ENCODE measurements at regions not wholly inside any gene's neighbourhood (a gene's known extent, or its start where the extent isn't known, plus 50 kb on each side); places are given as distances from the start of the nearest gene placed in this dataset.

GRCh38 chr11:128303383-128303782 is 284.0 kb downstream of the ETS1 start:
- no peaks in the 10 kb centered on the region for H3K9me2 ChIP-seq (replicated peaks; ENCODE audit: low read depth, low read length)
- H3K4me2 ChIP-seq (ENCODE audit: low read depth, low read length, poor library complexity, severe bottlenecking): peak overlapping the region; percentile 79
- H3K79me2 ChIP-seq (ENCODE audit: insufficient read depth, low read length): no peaks in the 10 kb centered on the region
- H3K9me3 ChIP-seq (ENCODE audit: insufficient read depth, low read depth, low read length): no peaks in the 10 kb centered on the region
- TF ChIP-seq CTCF (conservative IDR thresholded peaks at IDR 0.05; ENCODE audit: low read length): no peak
- TF ChIP-seq EZH2phosphoT487 (IDR thresholded peaks at IDR 0.05; ENCODE audit: borderline replicate concordance): no peak
- H2AFZ ChIP-seq (ENCODE audit: low read length): no peak overlapping the region
- H3F3A ChIP-seq (ENCODE audit: low read depth): peaks cover 18% of the 10 kb centered on the region; the same call in 1 of the 2 replicates
- peak overlapping the region; percentile 44 for H3K4me3 ChIP-seq (ENCODE audit: low read length, poor library complexity, severe bottlenecking)
- H3K9ac ChIP-seq (ENCODE audit: low read depth, low read length, poor library complexity, severe bottlenecking): peak overlapping the region; percentile 47
- H3K36me3 ChIP-seq (ENCODE audit: insufficient read depth, low read length): no peaks in the 10 kb centered on the region
- no peaks in the 10 kb centered on the region for H4K20me1 ChIP-seq (ENCODE audit: insufficient read depth, low read length, poor library complexity, severe bottlenecking)
- H3K27me3 ChIP-seq (ENCODE audit: insufficient read depth, low read length, poor library complexity, severe bottlenecking): no peaks in the 10 kb centered on the region
- peaks cover 82% of the 10 kb centered on the region for H3K4me1 ChIP-seq (ENCODE audit: insufficient read depth, low read length, poor library complexity, severe bottlenecking)

- no peaks in the 10 kb centered on the region for H3K36me3 ChIP-seq (ENCODE audit: insufficient read depth, low read length)
- peaks cover 87% of the 10 kb centered on the region for H3K4me1 ChIP-seq (ENCODE audit: insufficient read depth, low read length, poor library complexity, severe bottlenecking)
- peak overlapping the region; percentile 44 for H3K4me3 ChIP-seq (ENCODE audit: low read length, poor library complexity, severe bottlenecking)
- H3K27me3 ChIP-seq (ENCODE audit: insufficient read depth, low read length, poor library complexity, severe bottlenecking): no peaks in the 10 kb centered on the region
- no peaks in the 10 kb centered on the region for H3K9me3 ChIP-seq (ENCODE audit: insufficient read depth, low read depth, low read length)
- TF ChIP-seq EZH2phosphoT487 (IDR thresholded peaks at IDR 0.05; ENCODE audit: borderline replicate concordance) (no peak), CTCF (conservative IDR thresholded peaks at IDR 0.05; ENCODE audit: low read length) (peak; percentile 51)
- no peaks in the 10 kb centered on the region for H3K9me2 ChIP-seq (replicated peaks; ENCODE audit: low read depth, low read length)
- H3K4me2 ChIP-seq (ENCODE audit: low read depth, low read length, poor library complexity, severe bottlenecking): peak overlapping the region; percentile 79
- peak overlapping the region; percentile 62 for H3K9ac ChIP-seq (ENCODE audit: low read depth, low read length, poor library complexity, severe bottlenecking)
- peaks cover 18% of the 10 kb centered on the region; the same call in 1 of the 2 replicates for H3F3A ChIP-seq (ENCODE audit: low read depth)
- H3K79me2 ChIP-seq (ENCODE audit: insufficient read depth, low read length): no peaks in the 10 kb centered on the region
- H4K20me1 ChIP-seq (ENCODE audit: insufficient read depth, low read length, poor library complexity, severe bottlenecking): no peaks in the 10 kb centered on the region
- no peak overlapping the region for H2AFZ ChIP-seq (ENCODE audit: low read length)
Measured at GRCh38 chr11:128302425-128303186, 284.8 kb downstream of the ETS1 start.

GRCh38 chr11:128301756-128302155 is 285.6 kb downstream of the ETS1 start:
- H4K20me1 ChIP-seq (ENCODE audit: insufficient read depth, low read length, poor library complexity, severe bottlenecking): no peaks in the 10 kb centered on the region
- H3F3A ChIP-seq (ENCODE audit: low read depth): peaks cover 18% of the 10 kb centered on the region; the same call in 1 of the 2 replicates
- H3K4me3 ChIP-seq (ENCODE audit: low read length, poor library complexity, severe bottlenecking): peak overlapping the region; percentile 44
- H3K27me3 ChIP-seq (ENCODE audit: insufficient read depth, low read length, poor library complexity, severe bottlenecking): no peaks in the 10 kb centered on the region
- H3K4me2 ChIP-seq (ENCODE audit: low read depth, low read length, poor library complexity, severe bottlenecking): peak overlapping the region; percentile 79
- TF ChIP-seq CTCF (conservative IDR thresholded peaks at IDR 0.05; ENCODE audit: low read length) (no peak), EZH2phosphoT487 (IDR thresholded peaks at IDR 0.05; ENCODE audit: borderline replicate concordance) (no peak)
- peak overlapping the region; percentile 62 for H3K9ac ChIP-seq (ENCODE audit: low read depth, low read length, poor library complexity, severe bottlenecking)
- no peaks in the 10 kb centered on the region for H3K9me2 ChIP-seq (replicated peaks; ENCODE audit: low read depth, low read length)
- H2AFZ ChIP-seq (ENCODE audit: low read length): no peak overlapping the region
- no peaks in the 10 kb centered on the region for H3K79me2 ChIP-seq (ENCODE audit: insufficient read depth, low read length)
- no peaks in the 10 kb centered on the region for H3K9me3 ChIP-seq (ENCODE audit: insufficient read depth, low read depth, low read length)
- no peaks in the 10 kb centered on the region for H3K36me3 ChIP-seq (ENCODE audit: insufficient read depth, low read length)
- peaks cover 96% of the 10 kb centered on the region for H3K4me1 ChIP-seq (ENCODE audit: insufficient read depth, low read length, poor library complexity, severe bottlenecking)
